Testis (tissue), 2 donors: ENCODE measurements at regions not wholly inside any gene's neighbourhood (a gene's known extent, or its start where the extent isn't known, plus 50 kb on each side); places are given as distances from the start of the nearest gene placed in this dataset.

Experiments
- DNase-seq: peaks from one replicate; pipeline ENCODE4 v3.0.0-alpha.2; 2019
- H3K27ac ChIP-seq, 2 donors: fragments of 200-600 bp; sonication (generic); one replicate each; pipeline ENCODE4 v1.5.1; 2019
- H3K27me3 ChIP-seq: fragments of 200-600 bp; sonication (generic); one replicate; pipeline ENCODE4 v1.5.1; 2019
- H3K36me3 ChIP-seq: fragments of 200-600 bp; sonication (generic); one replicate; pipeline ENCODE4 v1.5.1; 2017; ENCODE audit warnings: low read depth; ENCODE audit errors: missing control alignments
- H3K4me1 ChIP-seq: fragments of 200-600 bp; sonication (generic); one replicate; pipeline ENCODE4 v1.5.1; 2019
- H3K4me3 ChIP-seq, 2 donors: fragments of 200-600 bp; sonication (generic); one replicate each; pipeline ENCODE4 v1.5.1; 2017 to 2019
- H3K9me3 ChIP-seq: fragments of 200-600 bp; sonication (generic); one replicate; pipeline ENCODE4 v1.5.1; 2017
- POLR2A ChIP-seq: fragments of 450-650 bp; IDR thresholded peaks from one replicate; pipeline ENCODE4 v1.6.1; 2017; ENCODE audit warnings: antibody characterized with exemption, mild to moderate bottlenecking, moderate library complexity
- WGBS, 2 donors: methylation state at CpG; one replicate each; pipeline ENCODE4 v1.1.5; 2018; 5-methylcytosine and 5-hydroxymethylcytosine counted together
- intact Hi-C: fragments of 100-400 bp; cut with DNase I; formaldehyde crosslinking; loops from one replicate; pipeline ENCODE4 v1.15.1; 2023; ENCODE audit warnings: low total_unique reads
- TF ChIP-seq, protein P1 (sequence below), 3 experiments: fragments of 450-650 bp in 2 of 3; fragments of 200-600 bp in 1 of 3; sonication (generic) in 1 of 3; IDR thresholded peaks; one replicate each; pipeline ENCODE4 v1.5.1; 2016 to 2019; ENCODE audit warnings: antibody characterized with exemption in 3 of 3, mild to moderate bottlenecking in 2 of 3, moderate library complexity in 1 of 3

DNA sequence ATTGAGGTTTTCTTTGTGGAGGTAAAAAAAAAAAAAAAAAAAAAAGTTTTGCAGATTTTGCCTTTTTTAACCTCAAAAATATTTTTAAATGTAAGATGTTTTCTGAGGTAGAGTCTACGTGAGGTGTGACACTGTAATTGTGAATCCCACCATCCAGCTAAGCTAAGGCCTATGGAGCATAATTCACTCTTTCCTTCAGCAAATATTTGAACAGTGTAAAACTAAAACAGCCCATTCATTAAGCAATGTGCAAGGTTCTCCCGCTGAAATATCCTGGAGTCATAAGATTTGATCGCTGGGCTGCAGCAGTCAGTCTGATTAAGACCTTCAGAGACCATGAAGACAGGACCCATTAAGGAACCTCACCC lies 105.1 kb downstream of the HNRNPLL start:
- H3K27ac ChIP-seq = no peak overlapping the region
- TF ChIP-seq POLR2A = no peak
- TF ChIP-seq, protein P1, sequence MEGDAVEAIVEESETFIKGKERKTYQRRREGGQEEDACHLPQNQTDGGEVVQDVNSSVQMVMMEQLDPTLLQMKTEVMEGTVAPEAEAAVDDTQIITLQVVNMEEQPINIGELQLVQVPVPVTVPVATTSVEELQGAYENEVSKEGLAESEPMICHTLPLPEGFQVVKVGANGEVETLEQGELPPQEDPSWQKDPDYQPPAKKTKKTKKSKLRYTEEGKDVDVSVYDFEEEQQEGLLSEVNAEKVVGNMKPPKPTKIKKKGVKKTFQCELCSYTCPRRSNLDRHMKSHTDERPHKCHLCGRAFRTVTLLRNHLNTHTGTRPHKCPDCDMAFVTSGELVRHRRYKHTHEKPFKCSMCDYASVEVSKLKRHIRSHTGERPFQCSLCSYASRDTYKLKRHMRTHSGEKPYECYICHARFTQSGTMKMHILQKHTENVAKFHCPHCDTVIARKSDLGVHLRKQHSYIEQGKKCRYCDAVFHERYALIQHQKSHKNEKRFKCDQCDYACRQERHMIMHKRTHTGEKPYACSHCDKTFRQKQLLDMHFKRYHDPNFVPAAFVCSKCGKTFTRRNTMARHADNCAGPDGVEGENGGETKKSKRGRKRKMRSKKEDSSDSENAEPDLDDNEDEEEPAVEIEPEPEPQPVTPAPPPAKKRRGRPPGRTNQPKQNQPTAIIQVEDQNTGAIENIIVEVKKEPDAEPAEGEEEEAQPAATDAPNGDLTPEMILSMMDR (IDR thresholded peaks at IDR 0.05) = no peak
- peaks cover 14% of the 10 kb centered on the region for H3K4me1 ChIP-seq

DNA sequence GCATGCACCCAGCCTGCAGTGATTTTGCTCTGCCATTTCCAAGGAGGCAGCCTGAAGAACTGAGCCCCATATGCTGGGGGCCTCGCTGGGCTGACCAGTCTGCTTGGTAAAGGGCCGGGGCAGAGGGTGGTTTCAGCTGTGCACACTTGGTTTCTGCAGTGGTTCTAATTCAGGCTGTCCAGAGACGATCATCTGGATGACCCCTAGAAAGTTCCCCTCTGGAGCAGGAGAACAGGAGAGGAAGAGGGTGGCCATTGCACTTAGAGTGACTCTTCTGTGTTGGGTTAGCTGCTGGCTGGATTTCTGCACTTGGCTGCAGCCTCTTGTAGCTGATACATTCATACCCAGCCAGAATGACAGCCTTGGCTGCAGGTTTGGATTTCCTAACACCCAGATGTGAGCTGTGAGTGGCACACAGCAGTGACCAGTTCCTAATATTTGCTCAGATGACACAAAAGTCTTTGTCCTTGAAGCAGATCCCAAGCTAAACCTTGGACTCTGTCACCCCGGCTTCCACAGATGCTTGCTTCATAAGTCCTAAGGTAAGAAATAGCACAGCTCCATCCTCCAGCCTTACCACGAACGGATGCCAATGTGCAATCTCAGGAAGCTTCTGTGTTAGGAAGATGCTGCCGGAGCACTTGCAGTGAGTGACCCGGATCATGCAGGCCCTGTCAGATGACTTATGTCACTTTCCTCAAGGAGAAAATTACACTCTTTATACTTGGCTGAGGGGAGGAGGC lies 105.6 kb downstream of the HNRNPLL start:
- no peak overlapping the region for H3K4me3 ChIP-seq
- TF ChIP-seq POLR2A = no peak
- TF ChIP-seq, protein P1 (IDR thresholded peaks at IDR 0.05) = no peak
- 71 to 77% methylated on average over 6 to 8 of the region's 8 CpGs for WGBS, 2 donors
- H3K36me3 ChIP-seq = no peaks in the 10 kb centered on the region
- H3K27me3 ChIP-seq = no peaks in the 10 kb centered on the region
- intact Hi-C loops = no loop called here
- H3K4me1 ChIP-seq = peaks cover 14% of the 10 kb centered on the region
- no peak for DNase-seq
- no peaks in the 10 kb centered on the region for H3K9me3 ChIP-seq
- H3K27ac ChIP-seq = no peak overlapping the region

More for the DNA sequence above, 105.1 kb downstream of the HNRNPLL start:
- intact Hi-C loops = no loop called here
- WGBS, 2 donors = 95 to 96% methylated on average over 3 of the region's 3 CpGs
- no peak overlapping the region for H3K4me3 ChIP-seq
- no peak for DNase-seq
- H3K36me3 ChIP-seq = no peaks in the 10 kb centered on the region
- no peaks in the 10 kb centered on the region for H3K27me3 ChIP-seq
- no peaks in the 10 kb centered on the region for H3K9me3 ChIP-seq

DNA sequence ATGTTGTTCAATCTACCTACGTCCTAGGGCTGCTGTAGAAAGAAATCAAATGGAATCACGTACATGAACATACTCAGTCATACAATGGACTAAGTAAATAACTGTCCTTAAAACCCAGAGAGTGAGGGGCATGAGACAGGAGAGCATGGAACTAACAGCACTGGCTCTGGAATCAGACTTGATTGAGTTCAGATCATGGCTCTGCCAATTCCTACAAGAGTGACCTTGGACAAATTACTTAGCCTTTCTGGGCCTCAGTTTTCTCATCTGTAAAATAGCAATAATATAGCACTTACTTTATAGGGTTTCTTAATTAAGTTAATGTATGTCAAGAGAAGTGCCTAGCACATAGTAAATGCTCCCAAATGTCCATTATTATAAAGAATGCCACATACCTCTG lies 106.8 kb downstream of the HNRNPLL start:
- intact Hi-C loops = no loop called here
- no peaks in the 10 kb centered on the region for H3K36me3 ChIP-seq
- no peak overlapping the region for H3K4me3 ChIP-seq
- no peaks in the 10 kb centered on the region for H3K27me3 ChIP-seq
- DNase-seq = no peak
- no peak for TF ChIP-seq POLR2A
- TF ChIP-seq, protein P1 (IDR thresholded peaks at IDR 0.05) = no peak
- H3K4me1 ChIP-seq = peaks cover 14% of the 10 kb centered on the region
- no peaks in the 10 kb centered on the region for H3K9me3 ChIP-seq
- no peak overlapping the region for H3K27ac ChIP-seq
- 90 to 91% methylated on average over 2 of the region's 2 CpGs for WGBS, 2 donors

DNA sequence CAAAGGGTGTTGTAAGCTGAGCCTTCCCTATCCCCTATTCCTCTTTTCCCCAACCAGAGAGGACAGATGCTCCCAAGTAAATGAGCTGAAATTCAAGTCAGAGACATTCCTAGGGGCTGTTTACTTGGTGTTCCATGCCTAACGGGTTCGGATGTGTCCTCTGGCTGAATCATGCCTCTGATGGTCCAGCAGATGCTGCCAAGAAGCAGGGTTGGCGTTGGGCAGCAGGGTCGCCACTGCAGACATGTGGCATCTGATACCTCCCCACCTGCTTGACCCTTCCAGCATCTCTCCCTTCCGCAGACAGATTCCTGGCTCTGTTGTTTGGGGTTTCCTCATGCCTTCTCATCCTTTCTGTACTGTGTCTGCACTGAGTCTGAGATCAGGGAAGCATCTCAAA lies 108.3 kb downstream of the HNRNPLL start:
- Histone ChIP-seq H3K27ac (no peak overlapping the region), H3K4me3 (no peak overlapping the region), H3K27me3 (no peaks in the 10 kb centered on the region), H3K4me1 (peaks cover 5% of the 10 kb centered on the region), H3K9me3 (no peaks in the 10 kb centered on the region), H3K36me3 (no peaks in the 10 kb centered on the region)
- 45 to 83% methylated on average over 5 of the region's 5 CpGs for WGBS, 2 donors
- intact Hi-C loops = no loop called here
- TF ChIP-seq POLR2A = no peak
- TF ChIP-seq, protein P1 (IDR thresholded peaks at IDR 0.05) = no peak
- DNase-seq = no peak

DNA sequence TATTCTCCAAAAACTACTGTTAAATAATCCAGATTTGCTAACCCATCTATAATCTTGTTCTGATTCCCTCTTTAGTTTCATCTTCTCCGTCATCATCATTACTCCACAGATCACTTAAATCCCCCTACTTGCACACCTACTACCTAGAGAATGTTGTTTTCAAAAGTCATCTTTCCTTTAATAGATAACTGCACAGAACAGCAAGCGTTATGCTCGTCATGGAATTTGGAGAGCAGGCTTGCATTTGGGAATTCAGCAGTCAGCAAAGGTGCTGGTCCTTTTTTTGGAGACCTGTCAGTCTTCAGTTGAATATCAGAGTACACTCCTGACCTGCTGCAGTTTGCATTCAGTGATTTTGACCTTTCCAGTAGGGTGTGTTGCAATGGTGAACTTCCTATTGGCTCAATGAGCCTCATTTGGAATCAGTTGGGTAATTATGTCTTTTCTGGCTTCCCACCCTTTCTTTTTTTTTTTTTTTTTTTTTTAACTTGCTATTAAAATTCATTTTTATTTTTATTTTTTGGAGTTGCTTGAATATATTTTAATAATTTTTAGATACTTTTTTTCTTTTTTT lies 110.6 kb downstream of the HNRNPLL start:
- H3K9me3 ChIP-seq = no peaks in the 10 kb centered on the region
- H3K27ac ChIP-seq = no peak overlapping the region
- H3K27me3 ChIP-seq = no peaks in the 10 kb centered on the region
- intact Hi-C loops = no loop called here
- H3K4me1 ChIP-seq = no peaks in the 10 kb centered on the region
- no peak for TF ChIP-seq POLR2A
- TF ChIP-seq, protein P1 (IDR thresholded peaks at IDR 0.05) = no peak
- no peak for DNase-seq
- H3K36me3 ChIP-seq = no peaks in the 10 kb centered on the region
- 97 to 98% methylated on average over 3 of the region's 3 CpGs for WGBS, 2 donors
- H3K4me3 ChIP-seq = no peak overlapping the region
